DMS53 treated with DMSO at 0.1 percent for 48 hours (cell line): ENCODE measurements at regions not wholly inside any gene's neighbourhood (a gene's known extent, or its start where the extent isn't known, plus 50 kb on each side); places are given as distances from the start of the nearest gene placed in this dataset.
"Not testable (repeated sequence)": the region's sequence is repeated elsewhere in the genome, so short reads cannot be mapped to it uniquely, and the experiment has no call there.

Experiments
- DNase-seq: peaks from one replicate; lab custom pipeline; 2025; ENCODE audit not compliant: unreplicated experiment; lab: John Stamatoyannopoulos, UW

DNA sequence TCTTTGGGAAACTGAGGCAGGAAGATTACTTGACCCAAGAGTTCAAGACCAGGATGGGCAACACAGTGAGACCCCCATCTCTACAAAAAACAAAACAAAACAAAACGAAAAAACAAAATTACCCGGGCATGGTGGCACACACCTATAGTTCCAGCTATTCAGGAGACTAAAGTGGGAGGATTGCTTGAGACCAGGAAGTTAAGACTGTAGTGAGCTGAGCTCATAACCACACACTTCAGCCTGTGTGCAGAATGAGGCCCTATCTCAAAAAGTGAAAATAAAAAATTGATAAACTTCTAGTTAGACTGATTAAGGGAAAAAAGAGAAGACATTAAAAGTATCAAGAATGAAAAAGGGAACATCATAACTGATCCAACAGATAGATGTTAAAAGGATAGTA is 154.0 kb downstream of the RHOU start:
- DNase-seq, result no peak

DNA sequence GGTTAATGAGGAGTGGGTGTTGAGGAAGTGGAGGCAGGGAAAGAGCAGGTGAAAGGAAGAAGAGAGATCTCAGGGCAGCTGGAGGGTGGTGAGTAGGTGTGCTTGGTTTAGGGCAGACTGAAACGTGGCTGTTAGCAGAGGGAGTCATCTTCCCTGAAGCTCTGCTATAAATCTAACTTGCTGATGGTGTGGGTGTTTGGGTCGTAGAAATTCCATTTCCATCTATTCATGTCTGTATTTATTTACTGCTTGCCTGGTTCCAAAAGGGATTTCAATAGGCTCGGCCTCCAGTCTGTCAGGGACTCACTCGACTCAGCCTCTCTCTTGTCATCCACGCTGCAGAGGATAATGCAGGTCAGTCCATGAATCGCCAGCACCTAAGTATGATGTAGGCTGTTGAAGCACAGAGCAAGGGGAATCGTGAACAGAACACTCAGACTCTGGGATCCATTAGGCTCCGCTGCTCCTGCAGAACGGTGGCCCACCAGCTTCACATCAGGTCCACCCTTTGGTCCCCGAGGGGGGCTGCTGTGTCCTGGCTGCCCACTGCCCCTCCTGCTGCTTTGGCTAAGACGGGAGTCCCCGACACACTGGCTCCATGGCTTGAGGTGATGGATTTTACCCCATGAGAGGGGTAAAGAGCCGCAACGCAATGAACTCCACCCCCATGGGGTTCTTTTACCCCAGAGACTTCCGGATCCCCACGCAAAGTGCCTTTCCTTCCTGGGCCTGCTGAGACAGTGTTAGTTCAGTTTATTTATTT is 156.2 kb downstream of the RHOU start:
- DNase-seq, result no peak

DNA sequence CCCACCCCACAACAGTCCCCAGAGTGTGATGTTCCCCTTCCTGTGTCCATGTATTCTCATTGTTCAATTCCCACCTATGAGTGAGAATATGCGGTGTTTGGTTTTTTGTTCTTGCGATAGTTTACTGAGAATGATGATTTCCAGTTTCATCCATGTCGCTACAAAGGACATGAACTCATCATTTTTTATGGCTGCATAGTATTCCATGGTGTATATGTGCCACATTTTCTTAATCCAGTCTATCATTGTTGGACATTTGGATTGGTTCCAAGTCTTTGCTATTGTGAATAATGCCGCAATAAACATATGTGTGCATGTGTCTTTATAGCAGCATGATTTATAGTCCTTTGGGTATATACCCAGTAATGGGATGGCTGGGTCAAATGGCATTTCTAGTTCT is 156.9 kb downstream of the RHOU start:
- DNase-seq, result not testable (repeated sequence)

DNA sequence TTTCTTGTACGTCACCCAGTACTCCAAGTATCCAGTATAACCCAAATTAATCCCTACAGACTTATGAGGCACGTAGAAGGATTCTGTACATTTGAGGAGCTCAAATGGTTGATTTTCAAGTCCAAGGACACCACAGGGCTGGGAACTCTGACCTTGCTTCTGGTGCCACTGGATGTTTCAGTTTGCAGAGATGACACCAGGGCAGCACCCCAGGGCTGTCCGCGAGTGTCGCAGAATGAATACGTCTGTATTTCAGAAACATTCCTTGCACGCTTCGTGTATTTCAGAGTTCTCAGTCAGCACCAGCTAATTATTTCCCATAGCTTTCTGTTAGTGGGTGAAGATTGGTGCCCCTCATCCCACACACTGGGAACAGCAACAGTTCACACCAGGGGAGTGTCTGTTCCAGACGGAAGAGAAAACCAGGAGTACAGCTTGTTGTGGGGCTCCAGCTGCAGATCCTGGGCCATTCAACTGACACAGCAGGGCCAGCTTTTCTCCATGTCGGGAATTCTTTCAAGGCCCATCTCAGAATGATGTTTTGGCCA is 159.2 kb downstream of the RHOU start:
- no peak for DNase-seq

GRCh38 chr1:228897901-228898300 is 162.6 kb downstream of the RHOU start:
- DNase-seq, result no peak

DNA sequence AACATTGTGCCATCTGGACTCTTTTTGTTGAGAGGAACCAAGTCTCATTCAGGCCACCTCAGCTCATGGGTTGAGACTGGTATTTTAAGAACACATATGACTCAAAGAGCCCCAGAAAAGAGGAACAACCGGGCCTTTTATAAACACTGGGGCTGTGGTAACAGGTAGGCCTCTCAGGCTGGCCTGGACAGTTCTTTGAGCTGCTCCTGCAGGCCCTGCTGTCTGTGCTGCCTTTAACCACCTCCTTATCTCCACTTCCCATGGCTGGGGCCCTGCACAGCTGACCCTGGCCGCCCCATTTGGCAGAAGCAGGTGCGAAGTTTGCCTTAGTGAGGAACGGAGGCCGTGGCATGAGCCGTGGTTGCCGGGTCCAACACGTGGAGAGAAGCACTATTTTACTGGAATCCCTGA is 163.3 kb downstream of the RHOU start:
- no peak for DNase-seq

DNA sequence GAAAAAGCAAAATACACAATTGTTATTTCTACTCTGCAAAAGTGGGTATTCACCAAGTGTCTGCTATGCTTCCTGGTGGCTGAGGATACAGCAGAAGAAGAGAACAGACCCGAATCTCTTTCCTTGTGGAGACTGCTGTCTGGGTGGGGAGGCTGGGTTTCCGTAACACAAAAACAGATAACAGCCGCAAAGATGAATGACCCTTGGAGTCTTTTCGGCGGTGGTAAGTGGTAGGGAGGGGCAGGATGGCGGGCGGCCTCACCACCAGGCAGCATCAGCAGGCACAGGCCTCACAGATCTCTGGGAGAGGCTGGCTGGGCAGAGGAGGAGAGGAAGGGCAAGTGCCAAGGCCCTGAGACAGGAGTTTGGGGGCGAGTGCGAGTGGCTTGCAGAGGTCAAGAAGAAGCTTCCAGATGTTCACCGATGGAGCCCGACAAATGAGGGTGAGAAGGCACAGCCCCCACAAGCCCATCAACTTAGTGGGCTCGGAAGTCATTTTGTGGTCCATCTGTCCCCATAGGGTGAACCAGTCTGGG is 164.2 kb downstream of the RHOU start:
- no peak for DNase-seq

- DNase-seq, result no peak
Observed at GRCh38 chr1:228900099-228900885, 165.0 kb downstream of the RHOU start.

DNA sequence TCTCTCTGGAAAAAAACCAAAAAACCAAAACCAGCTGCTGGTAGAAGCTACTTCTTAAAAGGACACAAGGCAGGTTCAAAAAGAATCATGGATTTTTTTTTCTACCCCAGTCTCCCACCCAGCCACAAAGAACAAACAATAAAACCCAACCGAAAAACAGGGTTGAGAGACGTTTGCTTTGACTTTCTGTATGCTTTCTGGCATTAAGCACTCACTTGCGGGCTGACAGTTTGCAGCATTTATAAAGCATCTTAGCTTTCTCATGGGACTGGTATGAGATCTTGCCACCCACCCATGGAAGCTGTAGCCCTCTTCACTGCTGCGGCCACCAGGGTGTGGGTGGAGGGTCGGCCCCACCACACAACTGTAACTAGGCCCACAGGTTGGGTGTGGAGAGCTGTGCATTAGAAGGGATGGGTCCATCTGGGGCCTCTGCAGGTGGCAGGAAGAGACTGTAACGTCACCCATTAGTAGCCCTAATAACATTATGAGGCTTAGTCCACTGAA is 165.7 kb downstream of the RHOU start:
- no peak for DNase-seq

DNA sequence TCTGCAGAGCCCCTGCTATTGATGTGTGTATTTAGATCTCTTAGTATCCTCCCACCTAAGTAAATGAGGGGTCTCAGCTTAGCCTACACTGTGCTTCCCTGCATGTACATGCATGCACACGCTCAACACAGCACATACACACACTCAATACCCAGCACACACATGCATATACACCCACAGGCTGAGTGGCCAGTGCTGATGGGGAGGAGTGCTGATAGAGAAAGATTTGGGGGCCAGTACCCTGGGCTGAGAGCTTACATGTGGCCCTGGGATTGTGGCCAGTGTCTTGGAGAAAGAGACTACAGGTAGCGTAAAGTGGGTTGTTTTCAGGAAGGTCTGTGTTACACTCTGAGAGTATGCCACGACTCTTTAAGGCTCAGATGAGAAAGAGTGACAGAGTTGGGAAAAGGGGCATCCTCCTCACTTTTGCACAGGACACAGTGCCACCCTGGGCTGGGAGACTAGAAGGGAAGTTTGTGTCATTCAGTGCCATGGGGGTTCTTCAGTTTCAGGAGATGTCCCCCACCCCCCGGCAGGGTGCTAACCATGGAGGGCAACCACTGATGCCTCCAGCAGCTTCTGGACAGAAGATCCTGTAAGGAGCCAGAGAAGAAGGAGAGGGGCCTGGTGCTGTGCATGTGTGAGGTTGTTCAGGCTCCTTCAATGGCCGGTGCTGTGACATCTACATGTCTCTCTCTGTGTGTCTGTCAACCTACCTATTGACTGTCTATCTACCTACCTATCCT is 166.8 kb downstream of the RHOU start:
- DNase-seq, result no peak

- peak; percentile 73 for DNase-seq
Observed at GRCh38 chr1:228902781-228903433, 167.6 kb downstream of the RHOU start.

- DNase-seq, result no peak
Observed at GRCh38 chr1:228903434-228904071, 168.3 kb downstream of the RHOU start.

GRCh38 chr1:228904222-228904621 is 168.9 kb downstream of the RHOU start:
- DNase-seq, result no peak

DNA sequence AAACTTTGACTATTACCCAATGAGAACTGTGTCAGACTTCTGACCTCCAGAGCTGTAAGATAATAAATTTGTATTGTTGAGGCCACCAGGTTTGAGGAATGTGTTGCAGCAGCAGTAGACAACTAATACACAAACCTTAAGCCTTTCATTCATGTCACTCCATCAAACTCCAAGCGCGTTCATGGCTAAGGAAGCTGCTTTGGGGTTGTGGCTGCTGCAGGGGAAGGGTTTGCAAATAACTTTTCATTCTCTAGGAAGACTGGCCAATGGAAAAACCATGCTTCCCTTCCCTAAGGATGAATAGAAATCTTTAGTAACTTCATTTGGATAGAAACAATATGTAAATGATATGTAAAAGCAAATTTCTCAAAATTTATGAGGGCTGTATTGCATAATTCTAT is 170.4 kb downstream of the RHOU start:
- no peak for DNase-seq

DNA sequence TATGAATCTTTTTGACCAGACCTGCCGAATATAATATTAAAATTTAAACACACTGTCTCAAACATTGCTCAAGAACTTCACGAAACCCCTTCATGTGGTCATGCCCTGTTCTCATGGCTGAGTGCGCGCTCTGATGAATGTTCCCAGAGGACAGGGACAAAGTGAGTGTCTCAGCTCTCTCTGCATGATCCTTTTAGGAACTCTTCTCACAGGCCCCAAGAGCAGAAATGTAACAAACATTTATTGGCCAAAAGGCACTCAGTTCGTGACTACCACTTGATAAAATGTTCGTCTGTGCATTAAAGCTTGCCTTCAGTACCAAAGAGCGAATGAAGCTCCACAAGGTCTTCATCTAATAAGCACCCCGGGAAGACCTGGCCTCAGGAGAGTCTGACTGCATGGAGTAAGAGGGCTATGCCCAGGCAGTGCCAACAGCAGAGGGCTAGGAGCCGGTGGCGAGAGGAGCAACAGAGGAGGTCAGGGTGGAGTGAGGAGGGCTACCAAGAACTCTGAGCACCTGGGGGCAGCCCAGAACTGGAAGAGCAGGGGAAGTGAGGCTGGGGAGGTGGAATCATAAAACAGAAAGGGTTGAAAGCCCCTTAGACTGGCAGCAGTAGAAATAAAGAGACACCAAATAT is 171.1 kb downstream of the RHOU start:
- no peak for DNase-seq

DNA sequence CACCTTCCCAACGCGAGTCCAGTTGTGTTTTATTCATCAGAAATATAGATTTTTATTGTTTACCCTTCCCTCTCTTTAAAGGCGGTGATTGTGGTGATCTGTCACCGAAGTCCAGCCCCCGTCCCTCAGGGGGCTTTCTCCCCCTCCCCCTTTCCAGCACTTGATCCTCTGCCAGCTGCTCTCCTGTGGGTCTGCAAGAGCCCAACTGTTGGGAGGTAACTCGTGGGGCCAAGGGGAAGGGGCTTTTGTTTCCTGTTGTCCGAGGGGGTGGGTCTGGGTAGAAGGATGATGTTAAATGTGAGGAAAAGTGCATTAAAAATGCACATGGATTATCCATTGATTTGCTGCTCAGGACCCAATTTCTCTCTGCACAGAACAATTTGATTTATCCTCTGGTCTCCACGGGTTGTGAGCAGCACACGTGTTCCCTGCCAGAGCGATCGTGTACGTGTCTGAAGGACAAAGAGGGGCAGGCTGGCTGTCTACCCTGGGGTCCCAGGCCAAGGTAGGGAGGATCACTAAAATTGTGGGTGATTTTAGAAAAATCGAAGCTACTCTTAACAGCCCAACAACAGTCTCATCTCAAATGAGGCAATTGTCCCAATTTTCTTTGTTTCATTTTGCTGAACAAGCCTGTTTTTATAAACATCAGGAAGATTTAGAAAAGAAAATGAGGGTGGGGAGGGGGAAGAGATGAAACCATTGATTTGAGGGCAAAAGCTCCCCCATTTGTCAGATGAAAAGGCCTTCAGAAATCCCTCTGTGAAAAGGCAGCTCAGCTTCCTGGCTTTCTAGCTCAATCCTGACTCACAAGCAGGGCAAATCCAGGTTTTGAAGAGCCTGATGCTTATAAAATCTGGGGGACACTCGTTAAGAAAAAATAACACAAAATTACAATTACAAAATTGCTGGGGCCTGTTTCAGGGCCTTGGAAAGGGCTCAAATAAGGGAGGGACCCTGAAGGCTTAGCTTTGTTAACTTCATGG is 176.2 kb downstream of the RHOU start:
- no peak for DNase-seq

GRCh38 chr1:228913626-228914414 is 178.5 kb downstream of the RHOU start:
- DNase-seq, result no peak

GRCh38 chr1:228914700-228915099 is 179.4 kb downstream of the RHOU start:
- DNase-seq, result no peak
